ENCODE measurements at regions not wholly inside any gene's neighbourhood (a gene's known extent, or its start where the extent isn't known, plus 50 kb on each side); places are given as distances from the start of the nearest gene placed in this dataset.

DNA sequence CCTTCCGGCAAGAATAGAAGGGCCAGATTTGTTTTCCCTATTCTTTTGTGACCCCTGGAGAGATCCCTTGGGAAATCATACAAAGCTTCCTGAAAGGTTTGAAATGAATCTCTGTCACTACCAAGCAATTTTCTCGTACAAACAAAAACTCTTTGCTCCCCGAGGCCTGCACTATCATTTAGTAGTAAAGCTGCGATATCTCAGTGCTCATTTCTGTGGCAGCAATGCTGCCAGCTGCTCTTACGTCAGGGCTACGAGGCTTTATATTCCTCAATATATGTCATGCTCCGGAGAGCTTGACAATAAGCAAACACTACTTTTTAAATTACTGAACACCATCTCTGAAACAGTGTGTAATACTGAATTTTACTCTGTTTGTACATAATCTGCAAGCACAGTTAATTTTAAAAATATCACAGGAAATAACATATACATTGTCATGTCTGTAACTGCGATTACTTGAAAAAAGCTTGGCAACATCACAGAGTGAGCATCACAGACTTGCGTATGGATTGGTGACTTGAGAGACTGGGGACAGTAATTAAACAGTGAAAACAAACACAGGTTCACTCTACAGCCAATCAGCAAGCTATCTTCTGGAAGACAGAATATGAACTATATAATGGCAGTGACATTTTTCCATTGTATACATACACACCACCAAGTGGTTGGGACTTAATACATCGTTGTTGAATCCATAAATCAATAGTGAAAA, 403.3 kb upstream of the NETO1 start:
- H2BK12ac ChIP-seq (ENCODE audit: low read length) = no peak overlapping the region
- no peak overlapping the region for H2AK5ac ChIP-seq (ENCODE audit: low read length)
- H4K12ac ChIP-seq (ENCODE audit: low read depth, low read length) = no peak overlapping the region
- DNase-seq = no peak
- no peak overlapping the region for H2BK5ac ChIP-seq (ENCODE audit: low read depth, low read length, poor library complexity)
- H3K14ac ChIP-seq (ENCODE audit: low read length) = no peak overlapping the region
- no peak overlapping the region for H3K4me2 ChIP-seq (ENCODE audit: low read length)
- H3K23ac ChIP-seq (ENCODE audit: low read length) = no peak overlapping the region
- no peaks in the 10 kb centered on the region for H3K79me1 ChIP-seq (ENCODE audit: low read length)
- H3K4me1 ChIP-seq (ENCODE audit: control insufficient read depth in 1 of 2, insufficient read depth in 2 of 2, low read length in 2 of 2) = no peaks in the 10 kb centered on the region
- H3K9me3 ChIP-seq (ENCODE audit: insufficient read depth, low read depth, low read length) = no peaks in the 10 kb centered on the region
- H3K27me3 ChIP-seq (ENCODE audit: insufficient read depth, low read length) = no peaks in the 10 kb centered on the region
- no peak overlapping the region for H4K8ac ChIP-seq (ENCODE audit: low read depth, low read length)
- no peak overlapping the region for H2AFZ ChIP-seq (ENCODE audit: insufficient read depth, low read length, poor library complexity)
- no peak overlapping the region for H4K91ac ChIP-seq (ENCODE audit: low read depth, low read length)
- no peak overlapping the region for H3K4me3 ChIP-seq (ENCODE audit: low read depth, low read length)
- WGBS (ENCODE audit: extremely low coverage, insufficient coverage, insufficient read length) = no CpG with 5 or more reads among the region's 10 CpGs
- no peak overlapping the region for H3K18ac ChIP-seq (ENCODE audit: low read length)
- no peak overlapping the region for H3K9ac ChIP-seq (ENCODE audit: low read length)
- H3K4ac ChIP-seq (ENCODE audit: low read depth, low read length) = no peak overlapping the region
- H2BK120ac ChIP-seq (ENCODE audit: insufficient read depth, low read length, poor library complexity) = no peak overlapping the region
- no peaks in the 10 kb centered on the region for H3K36me3 ChIP-seq (ENCODE audit: control insufficient read depth in 1 of 2, insufficient read depth in 2 of 2, low read length in 2 of 2)
- H3K79me2 ChIP-seq (ENCODE audit: control insufficient read depth, insufficient read depth, low read length, poor library complexity) = no peaks in the 10 kb centered on the region
- no peak overlapping the region for H3K27ac ChIP-seq (ENCODE audit: low read depth, low read length)

GRCh38 chr18:73264562-73264921, 396.8 kb upstream of the NETO1 start:
- no peak overlapping the region for H4K12ac ChIP-seq (ENCODE audit: low read depth, low read length)
- no peak overlapping the region for H3K14ac ChIP-seq (ENCODE audit: low read length)
- no peak overlapping the region for H2BK12ac ChIP-seq (ENCODE audit: low read length)
- H3K18ac ChIP-seq (ENCODE audit: low read length) = no peak overlapping the region
- H3K27me3 ChIP-seq (ENCODE audit: insufficient read depth, low read length) = no peaks in the 10 kb centered on the region
- no peak overlapping the region for H4K8ac ChIP-seq (ENCODE audit: low read depth, low read length)
- no CpG with 5 or more reads among the region's 5 CpGs for WGBS (ENCODE audit: extremely low coverage, insufficient coverage, insufficient read length)
- H3K9me3 ChIP-seq (ENCODE audit: insufficient read depth, low read depth, low read length) = no peaks in the 10 kb centered on the region
- H2AK5ac ChIP-seq (ENCODE audit: low read length) = no peak overlapping the region
- H3K79me2 ChIP-seq (ENCODE audit: control insufficient read depth, insufficient read depth, low read length, poor library complexity) = no peaks in the 10 kb centered on the region
- no peak overlapping the region for H2AFZ ChIP-seq (ENCODE audit: insufficient read depth, low read length, poor library complexity)
- H2BK120ac ChIP-seq (ENCODE audit: insufficient read depth, low read length, poor library complexity) = no peak overlapping the region
- no peaks in the 10 kb centered on the region for H3K36me3 ChIP-seq (ENCODE audit: control insufficient read depth in 1 of 2, insufficient read depth in 2 of 2, low read length in 2 of 2)
- no peak overlapping the region for H3K27ac ChIP-seq (ENCODE audit: low read depth, low read length)
- H2BK5ac ChIP-seq (ENCODE audit: low read depth, low read length, poor library complexity) = no peak overlapping the region
- DNase-seq = no peak
- H3K4me2 ChIP-seq (ENCODE audit: low read length) = no peak overlapping the region
- no peaks in the 10 kb centered on the region for H3K79me1 ChIP-seq (ENCODE audit: low read length)
- no peaks in the 10 kb centered on the region for H3K4me1 ChIP-seq (ENCODE audit: control insufficient read depth in 1 of 2, insufficient read depth in 2 of 2, low read length in 2 of 2)
- no peak overlapping the region for H3K9ac ChIP-seq (ENCODE audit: low read length)
- H4K91ac ChIP-seq (ENCODE audit: low read depth, low read length) = no peak overlapping the region
- H3K4me3 ChIP-seq (ENCODE audit: low read depth, low read length) = no peak overlapping the region
- H3K4ac ChIP-seq (ENCODE audit: low read depth, low read length) = no peak overlapping the region
- H3K23ac ChIP-seq (ENCODE audit: low read length) = no peak overlapping the region

- no peak overlapping the region for H4K91ac ChIP-seq (ENCODE audit: low read depth, low read length)
- no peak overlapping the region for H3K14ac ChIP-seq (ENCODE audit: low read length)
- H3K27ac ChIP-seq (ENCODE audit: low read depth, low read length) = no peak overlapping the region
- no peaks in the 10 kb centered on the region for H3K79me2 ChIP-seq (ENCODE audit: control insufficient read depth, insufficient read depth, low read length, poor library complexity)
- no peaks in the 10 kb centered on the region for H3K4me1 ChIP-seq (ENCODE audit: control insufficient read depth in 1 of 2, insufficient read depth in 2 of 2, low read length in 2 of 2)
- no peak overlapping the region for H3K4me3 ChIP-seq (ENCODE audit: low read depth, low read length)
- no peak overlapping the region for H3K4ac ChIP-seq (ENCODE audit: low read depth, low read length)
- no peak overlapping the region for H4K12ac ChIP-seq (ENCODE audit: low read depth, low read length)
- H3K79me1 ChIP-seq (ENCODE audit: low read length) = no peaks in the 10 kb centered on the region
- no peak overlapping the region for H2AK5ac ChIP-seq (ENCODE audit: low read length)
- H3K18ac ChIP-seq (ENCODE audit: low read length) = no peak overlapping the region
- no peak overlapping the region for H2AFZ ChIP-seq (ENCODE audit: insufficient read depth, low read length, poor library complexity)
- DNase-seq = no peak
- no peaks in the 10 kb centered on the region for H3K27me3 ChIP-seq (ENCODE audit: insufficient read depth, low read length)
- H3K23ac ChIP-seq (ENCODE audit: low read length) = no peak overlapping the region
- no peak overlapping the region for H4K8ac ChIP-seq (ENCODE audit: low read depth, low read length)
- H2BK5ac ChIP-seq (ENCODE audit: low read depth, low read length, poor library complexity) = no peak overlapping the region
- no peaks in the 10 kb centered on the region for H3K36me3 ChIP-seq (ENCODE audit: control insufficient read depth in 1 of 2, insufficient read depth in 2 of 2, low read length in 2 of 2)
- H3K9me3 ChIP-seq (ENCODE audit: insufficient read depth, low read depth, low read length) = no peaks in the 10 kb centered on the region
- H3K4me2 ChIP-seq (ENCODE audit: low read length) = no peak overlapping the region
- no peak overlapping the region for H2BK120ac ChIP-seq (ENCODE audit: insufficient read depth, low read length, poor library complexity)
- no peak overlapping the region for H3K9ac ChIP-seq (ENCODE audit: low read length)
- WGBS (ENCODE audit: extremely low coverage, insufficient coverage, insufficient read length) = no CpG with 5 or more reads among the region's 1 CpG
- no peak overlapping the region for H2BK12ac ChIP-seq (ENCODE audit: low read length)
Measured at GRCh38 chr18:73261923-73262322, 394.1 kb upstream of the NETO1 start.

DNA sequence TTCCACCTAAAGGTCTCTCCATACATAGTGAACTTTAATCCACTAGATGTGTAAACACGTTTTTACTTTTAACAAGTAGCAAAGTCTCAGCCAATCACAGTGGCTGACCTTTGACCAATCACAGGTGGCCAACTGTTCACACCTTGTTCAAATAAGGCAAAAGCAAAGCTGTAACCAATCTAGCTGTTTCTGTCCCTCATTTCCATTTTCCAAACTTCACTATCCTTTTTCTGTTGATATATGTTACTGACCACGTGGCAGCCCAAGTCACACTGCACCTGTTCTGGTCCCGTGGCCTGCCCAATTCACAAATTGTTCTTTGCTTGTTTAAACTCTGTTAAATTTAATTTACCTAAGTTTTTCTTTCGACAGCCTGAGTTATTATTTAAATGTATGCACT, 393.5 kb upstream of the NETO1 start:
- H3K4me3 ChIP-seq (ENCODE audit: low read depth, low read length) = no peak overlapping the region
- DNase-seq = peak in 1 of 2 donors; percentile 1
- no peak overlapping the region for H3K27ac ChIP-seq (ENCODE audit: low read depth, low read length)
- no peak overlapping the region for H4K12ac ChIP-seq (ENCODE audit: low read depth, low read length)
- H3K14ac ChIP-seq (ENCODE audit: low read length) = no peak overlapping the region
- H3K18ac ChIP-seq (ENCODE audit: low read length) = no peak overlapping the region
- H3K9ac ChIP-seq (ENCODE audit: low read length) = no peak overlapping the region
- H3K4me1 ChIP-seq (ENCODE audit: control insufficient read depth in 1 of 2, insufficient read depth in 2 of 2, low read length in 2 of 2) = no peaks in the 10 kb centered on the region
- no peak overlapping the region for H2BK12ac ChIP-seq (ENCODE audit: low read length)
- WGBS (ENCODE audit: extremely low coverage, insufficient coverage, insufficient read length) = no CpG with 5 or more reads among the region's 4 CpGs
- no peak overlapping the region for H4K91ac ChIP-seq (ENCODE audit: low read depth, low read length)
- no peaks in the 10 kb centered on the region for H3K36me3 ChIP-seq (ENCODE audit: control insufficient read depth in 1 of 2, insufficient read depth in 2 of 2, low read length in 2 of 2)
- H2BK120ac ChIP-seq (ENCODE audit: insufficient read depth, low read length, poor library complexity) = no peak overlapping the region
- no peak overlapping the region for H3K4me2 ChIP-seq (ENCODE audit: low read length)
- H4K8ac ChIP-seq (ENCODE audit: low read depth, low read length) = no peak overlapping the region
- H2BK5ac ChIP-seq (ENCODE audit: low read depth, low read length, poor library complexity) = no peak overlapping the region
- no peaks in the 10 kb centered on the region for H3K79me1 ChIP-seq (ENCODE audit: low read length)
- no peak overlapping the region for H2AK5ac ChIP-seq (ENCODE audit: low read length)
- H3K9me3 ChIP-seq (ENCODE audit: insufficient read depth, low read depth, low read length) = no peaks in the 10 kb centered on the region
- H3K23ac ChIP-seq (ENCODE audit: low read length) = no peak overlapping the region
- H2AFZ ChIP-seq (ENCODE audit: insufficient read depth, low read length, poor library complexity) = no peak overlapping the region
- H3K79me2 ChIP-seq (ENCODE audit: control insufficient read depth, insufficient read depth, low read length, poor library complexity) = no peaks in the 10 kb centered on the region
- no peaks in the 10 kb centered on the region for H3K27me3 ChIP-seq (ENCODE audit: insufficient read depth, low read length)
- H3K4ac ChIP-seq (ENCODE audit: low read depth, low read length) = no peak overlapping the region

All from trophoblast cell (in vitro differentiated cells and primary cell).